GM13977 (cell line): ENCODE measurements at regions not wholly inside any gene's neighbourhood (a gene's known extent, or its start where the extent isn't known, plus 50 kb on each side); places are given as distances from the start of the nearest gene placed in this dataset.

ENCODE experiments used
- DNase-seq: peaks from one replicate; pipeline ENCODE4 v3.0.0; 2012; ENCODE audit warnings: low spot score
- in situ Hi-C: fragments of 300-500 bp; cut with MboI; formaldehyde crosslinking; loops from one replicate; pipeline ENCODE4 v1.12.0; 2022; ENCODE audit warnings: low sequenced_read_pairs, low pct_unique_long_range_greater_than_20kb, mixed read lengths, inconsistent platforms; ENCODE audit not compliant: unreplicated experiment
- TF ChIP-seq, protein P1 (sequence below): IDR thresholded peaks from 2 replicates; pipeline ENCODE4 v1.5.1; 2012; ENCODE audit warnings: mild to moderate bottlenecking, control low read depth; ENCODE audit not compliant: insufficient read depth; ENCODE audit errors: extremely low read depth, missing control alignments

DNA sequence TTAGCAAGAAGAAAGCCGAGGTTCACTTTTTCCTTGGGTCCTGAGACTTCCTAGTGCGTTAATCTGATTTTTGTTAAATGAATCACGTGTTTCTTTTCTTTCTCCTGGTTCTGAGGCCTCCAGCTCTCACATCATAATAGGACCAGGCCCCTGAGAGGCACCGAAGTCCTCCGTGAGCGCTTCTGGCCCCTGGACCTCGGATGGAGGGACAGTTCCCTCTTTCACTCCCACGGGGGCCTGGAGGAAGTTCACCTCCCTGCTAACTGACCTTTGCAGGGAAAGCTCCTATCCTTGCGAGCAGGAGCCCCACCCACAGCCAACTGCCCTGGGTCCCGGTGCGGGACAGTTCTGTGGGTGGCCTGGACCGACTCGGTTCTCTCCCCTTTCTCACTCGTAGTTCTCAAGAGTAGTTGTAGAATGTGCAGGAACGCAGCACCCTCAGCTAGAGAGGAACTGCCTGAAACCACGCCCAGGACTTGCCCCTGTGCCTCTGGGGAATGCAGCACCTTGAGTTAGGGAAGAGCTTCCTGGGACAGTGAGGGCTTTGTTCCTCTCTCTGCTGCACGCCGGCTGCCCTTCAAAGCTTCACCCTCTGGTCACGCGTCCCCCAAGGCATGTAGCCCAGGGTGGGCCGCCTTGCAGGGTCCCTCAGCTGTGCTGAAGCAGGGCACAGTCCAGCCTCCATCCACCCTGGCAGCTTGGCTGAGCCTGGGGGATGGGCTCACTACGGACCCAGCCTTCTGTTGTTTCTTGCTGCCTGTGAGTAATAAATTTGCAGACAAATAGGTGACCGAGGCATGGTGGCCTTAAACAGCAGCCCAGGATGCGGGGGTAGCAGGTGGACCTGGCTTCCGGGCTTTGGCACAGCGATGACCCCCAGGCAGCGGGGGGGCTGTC lies 264.6 kb downstream of the ADGRD1 start:
- TF ChIP-seq, protein P1, sequence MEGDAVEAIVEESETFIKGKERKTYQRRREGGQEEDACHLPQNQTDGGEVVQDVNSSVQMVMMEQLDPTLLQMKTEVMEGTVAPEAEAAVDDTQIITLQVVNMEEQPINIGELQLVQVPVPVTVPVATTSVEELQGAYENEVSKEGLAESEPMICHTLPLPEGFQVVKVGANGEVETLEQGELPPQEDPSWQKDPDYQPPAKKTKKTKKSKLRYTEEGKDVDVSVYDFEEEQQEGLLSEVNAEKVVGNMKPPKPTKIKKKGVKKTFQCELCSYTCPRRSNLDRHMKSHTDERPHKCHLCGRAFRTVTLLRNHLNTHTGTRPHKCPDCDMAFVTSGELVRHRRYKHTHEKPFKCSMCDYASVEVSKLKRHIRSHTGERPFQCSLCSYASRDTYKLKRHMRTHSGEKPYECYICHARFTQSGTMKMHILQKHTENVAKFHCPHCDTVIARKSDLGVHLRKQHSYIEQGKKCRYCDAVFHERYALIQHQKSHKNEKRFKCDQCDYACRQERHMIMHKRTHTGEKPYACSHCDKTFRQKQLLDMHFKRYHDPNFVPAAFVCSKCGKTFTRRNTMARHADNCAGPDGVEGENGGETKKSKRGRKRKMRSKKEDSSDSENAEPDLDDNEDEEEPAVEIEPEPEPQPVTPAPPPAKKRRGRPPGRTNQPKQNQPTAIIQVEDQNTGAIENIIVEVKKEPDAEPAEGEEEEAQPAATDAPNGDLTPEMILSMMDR = no peak
- no peak for DNase-seq
- in situ Hi-C loops = no loop called here

DNA sequence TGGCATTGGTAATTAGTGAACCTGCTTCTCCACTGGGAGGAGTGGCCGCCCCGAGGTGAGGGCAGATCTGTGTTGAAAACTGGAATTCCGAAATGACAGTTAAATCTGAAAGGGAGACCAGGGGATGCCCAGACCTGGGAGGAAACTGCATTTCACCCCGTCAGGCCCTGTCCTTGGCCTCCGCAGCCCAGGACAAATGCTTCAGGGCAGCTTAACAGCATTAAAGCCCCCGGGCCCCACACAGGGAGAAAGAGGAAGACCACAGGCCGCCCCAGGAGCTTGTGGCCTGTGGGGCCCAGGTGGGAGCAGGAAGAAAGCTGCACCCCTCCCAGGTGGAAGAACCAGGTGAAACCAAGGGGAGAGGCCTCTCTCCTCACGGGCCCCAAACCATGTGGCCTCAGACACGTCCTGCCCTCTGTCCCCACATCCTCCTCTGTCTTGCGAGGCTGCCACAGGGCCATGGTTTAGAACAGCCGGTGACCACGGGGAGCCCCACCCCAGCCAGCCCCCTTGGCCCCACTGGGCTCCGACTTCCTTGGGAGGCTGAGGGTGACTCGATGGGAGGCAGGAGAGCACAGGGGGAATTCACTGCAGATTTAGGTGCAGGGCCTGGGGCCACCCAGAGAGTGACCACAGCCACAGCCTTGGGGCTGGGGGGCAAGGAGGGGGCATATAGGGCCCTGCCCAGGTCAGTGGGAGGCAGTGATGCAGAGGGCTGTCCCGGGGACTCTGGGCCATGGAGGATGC lies 265.4 kb downstream of the ADGRD1 start:
- no peak for DNase-seq
- in situ Hi-C loops = no loop called here
- TF ChIP-seq, protein P1 = no peak

DNA sequence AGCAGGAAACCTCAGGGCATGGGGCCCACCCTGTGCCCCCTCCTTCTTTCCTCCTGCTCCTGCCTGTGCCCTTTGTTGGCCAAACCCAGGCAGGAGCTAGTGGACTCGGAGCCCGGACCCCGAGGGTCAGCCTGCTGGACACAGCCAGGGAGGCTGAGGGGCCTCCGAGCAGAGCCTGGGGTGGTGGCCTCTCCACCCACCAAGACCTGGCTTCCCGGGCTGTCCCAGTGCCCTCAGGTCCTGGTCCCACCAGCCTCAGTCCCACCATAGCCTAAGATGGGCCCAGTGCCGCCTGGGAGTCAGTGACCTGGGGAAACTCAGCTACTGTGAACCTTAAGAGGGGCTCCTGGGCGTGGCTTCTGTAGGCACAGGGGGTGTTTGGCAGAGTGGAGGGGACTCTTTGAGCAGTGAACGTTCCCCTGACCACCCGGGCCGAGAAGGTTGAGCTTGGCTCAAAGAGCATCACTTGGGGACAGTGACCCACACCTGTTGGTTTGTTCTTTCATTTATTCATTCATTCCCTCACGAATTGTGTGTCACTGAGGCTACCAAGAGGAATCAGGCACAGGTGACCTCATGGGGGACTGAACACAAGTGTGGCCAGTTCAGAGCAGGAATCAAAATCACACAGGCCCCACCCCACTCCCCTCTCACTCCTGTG lies 266.1 kb downstream of the ADGRD1 start:
- DNase-seq = no peak
- in situ Hi-C loops = no loop called here

DNA sequence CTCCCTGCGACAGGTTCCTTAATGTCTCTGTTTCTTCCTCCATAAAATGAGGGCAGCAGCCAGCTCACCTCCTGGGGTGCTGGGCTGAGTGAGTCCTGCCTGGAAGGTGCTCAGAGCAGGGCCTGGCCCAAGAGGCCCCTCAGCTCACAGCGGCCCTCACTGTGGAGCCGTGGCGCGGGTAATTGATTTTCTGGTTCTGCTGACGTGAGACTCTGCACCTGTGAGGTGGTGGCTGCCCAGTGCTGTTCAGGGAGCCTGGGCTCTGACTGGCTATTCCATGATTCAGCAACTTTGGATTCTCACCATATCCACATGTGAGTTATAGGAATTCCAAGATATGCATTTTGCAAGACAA lies 266.6 kb downstream of the ADGRD1 start:
- TF ChIP-seq, protein P1 = no peak
- in situ Hi-C loops = no loop called here
- no peak for DNase-seq

More for the DNA sequence above, 266.1 kb downstream of the ADGRD1 start:
- TF ChIP-seq, protein P1 = no peak

DNA sequence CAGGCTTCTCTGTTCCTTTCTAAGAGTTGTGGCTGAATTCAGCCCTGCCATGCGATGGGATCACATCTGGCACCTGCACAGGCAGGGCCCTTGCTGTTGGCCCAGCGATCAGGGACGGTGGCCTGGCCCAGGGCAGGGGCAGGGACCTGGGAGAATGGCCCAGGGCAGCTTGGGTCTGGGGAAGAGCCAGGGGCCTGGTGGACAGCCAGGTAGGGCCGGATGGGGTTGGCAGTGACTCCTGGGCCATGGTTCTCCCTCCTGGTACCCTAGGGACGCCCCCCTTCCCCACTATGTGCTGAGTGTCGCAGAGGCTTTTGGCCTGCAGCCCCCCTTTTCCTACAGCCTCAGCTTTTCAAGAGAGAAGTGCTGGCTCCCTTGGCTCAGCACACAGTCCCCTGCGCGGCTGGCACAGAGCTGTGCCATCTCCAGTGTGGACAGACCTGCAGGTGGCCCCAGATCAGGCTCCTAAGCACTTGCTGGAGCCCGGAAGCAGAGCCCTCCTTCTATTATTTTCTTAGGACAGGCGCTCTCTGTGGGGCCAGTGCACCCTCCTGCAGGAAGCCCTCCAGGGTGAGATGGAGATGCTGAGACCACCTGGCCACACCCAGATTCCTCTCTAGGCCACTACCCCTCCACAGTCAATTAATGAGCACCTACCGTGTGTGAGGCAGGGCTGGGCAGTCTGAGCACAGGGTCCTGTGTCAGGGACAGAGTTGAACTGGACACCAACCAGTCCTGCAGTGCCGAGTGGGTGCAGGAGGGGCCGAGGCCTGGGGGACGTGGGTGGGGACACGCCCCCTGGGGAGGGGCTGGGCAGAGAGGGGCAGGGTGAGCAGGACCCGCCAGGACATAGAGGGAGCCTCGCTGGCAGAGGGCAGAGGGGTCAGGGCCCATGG lies 267.6 kb downstream of the ADGRD1 start:
- in situ Hi-C loops = no loop called here
- DNase-seq = no peak
- TF ChIP-seq, protein P1 = no peak

DNA sequence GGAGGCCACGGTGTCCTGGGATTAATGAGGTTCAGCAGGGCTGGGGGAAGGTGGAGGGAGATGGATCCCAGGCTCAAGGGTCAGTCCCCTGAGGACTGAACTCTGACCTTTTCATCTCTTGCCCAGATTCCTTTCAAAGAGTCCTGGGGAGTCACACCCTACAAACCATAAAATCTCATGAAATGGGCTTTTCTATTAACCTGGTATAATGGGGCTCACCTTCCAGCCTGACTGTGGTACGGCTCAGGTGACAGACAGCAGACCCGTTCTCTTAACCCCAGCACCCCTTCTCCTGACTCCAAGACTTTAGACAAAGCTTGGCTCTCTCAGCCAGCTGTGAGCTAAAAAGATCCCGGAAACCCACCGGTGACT lies 268.2 kb downstream of the ADGRD1 start:
- DNase-seq = no peak
- TF ChIP-seq, protein P1 = no peak
- in situ Hi-C loops = no loop called here
